Nucleus accumbens (tissue), 56 donors: ENCODE measurements at regions not wholly inside any gene's neighbourhood (a gene's known extent, or its start where the extent isn't known, plus 50 kb on each side); places are given as distances from the start of the nearest gene placed in this dataset.

Experiments
- DNase-seq, 56 donors: peaks; one replicate each; lab custom pipeline; 2025; lab: John Stamatoyannopoulos, UW

- DNase-seq: no peak
Observed at GRCh38 chr1:192943108-192943507, 116.1 kb downstream of the UCHL5 start.

DNA sequence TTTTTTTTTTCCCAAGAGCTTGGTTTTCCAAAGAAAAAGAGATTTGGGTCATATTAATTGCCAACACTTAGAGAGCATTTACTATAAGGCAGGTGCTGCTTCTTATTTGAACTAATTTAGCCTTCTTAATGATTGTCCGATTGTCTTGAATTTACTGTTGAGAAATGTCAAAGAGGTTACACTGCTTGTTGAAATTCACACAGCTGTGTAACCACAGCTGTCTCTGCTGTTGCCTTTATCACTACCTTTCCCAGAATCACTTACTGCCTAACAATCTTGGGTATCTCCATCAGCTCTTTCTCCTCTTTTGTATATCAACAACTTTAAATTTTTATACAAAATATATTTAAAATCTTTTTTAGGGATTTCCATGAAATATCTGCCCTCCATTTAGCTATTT is 115.6 kb downstream of the UCHL5 start:
- DNase-seq: no peak

DNA sequence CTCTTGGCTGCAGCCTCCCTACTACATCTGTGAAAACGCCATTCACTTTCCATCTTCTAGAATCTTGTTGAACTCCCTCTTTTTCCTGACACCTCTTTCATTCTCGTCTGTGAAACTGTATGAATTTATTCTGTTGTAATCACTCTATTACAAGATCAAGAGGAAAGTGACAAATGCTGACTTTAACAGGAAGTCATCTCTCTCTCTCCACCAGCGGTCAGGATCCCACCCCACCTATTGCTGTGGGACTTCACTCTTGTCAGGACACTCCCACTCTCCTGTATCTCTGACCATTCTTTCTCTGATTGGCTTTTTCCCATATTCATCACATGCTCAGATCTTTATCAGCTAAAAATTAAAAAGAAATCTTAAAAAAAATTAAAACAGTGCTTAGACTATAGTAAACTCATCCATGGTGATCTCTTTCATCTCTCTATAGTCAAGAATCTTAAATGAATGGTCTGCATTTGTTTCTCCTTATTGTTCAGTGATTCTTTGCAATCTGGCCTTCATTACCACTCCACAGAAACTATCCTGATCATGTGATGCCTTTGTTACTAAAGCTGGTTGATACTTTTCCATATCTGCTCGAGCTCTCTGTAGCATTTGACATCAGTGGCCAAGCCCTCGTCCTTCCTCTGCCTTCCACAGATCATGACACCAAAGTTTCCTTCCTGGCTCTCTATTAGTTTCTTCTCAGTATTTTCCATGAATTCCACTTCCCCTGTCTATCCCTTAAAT is 113.6 kb downstream of the UCHL5 start:
- DNase-seq: no peak

DNA sequence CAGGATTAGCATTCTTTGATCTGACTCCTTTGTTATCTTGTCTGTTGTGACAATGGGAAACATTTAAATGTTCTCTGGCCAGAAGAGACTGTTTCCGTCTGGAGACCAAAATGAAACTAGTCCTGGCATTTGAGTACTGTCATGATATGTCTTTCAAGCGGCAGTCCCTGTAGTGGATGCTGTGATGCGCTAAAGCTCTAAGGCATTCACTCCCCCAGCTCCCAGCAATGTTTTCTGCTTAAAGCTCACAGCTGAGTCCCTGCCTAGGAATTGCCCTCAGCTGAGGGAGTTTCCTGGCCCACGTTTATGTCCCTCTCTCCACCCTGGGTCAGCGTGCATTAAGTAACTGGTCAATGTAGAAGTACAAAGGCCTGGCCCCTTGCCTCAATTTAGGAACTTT is 109.4 kb downstream of the UCHL5 start:
- no peak for DNase-seq

- DNase-seq: no peak
Observed at GRCh38 chr1:192950926-192951325, 108.2 kb downstream of the UCHL5 start.

GRCh38 chr1:192951691-192952460 is 107.3 kb downstream of the UCHL5 start:
- DNase-seq: peak in 1 of 56 donors; percentile 2

DNA sequence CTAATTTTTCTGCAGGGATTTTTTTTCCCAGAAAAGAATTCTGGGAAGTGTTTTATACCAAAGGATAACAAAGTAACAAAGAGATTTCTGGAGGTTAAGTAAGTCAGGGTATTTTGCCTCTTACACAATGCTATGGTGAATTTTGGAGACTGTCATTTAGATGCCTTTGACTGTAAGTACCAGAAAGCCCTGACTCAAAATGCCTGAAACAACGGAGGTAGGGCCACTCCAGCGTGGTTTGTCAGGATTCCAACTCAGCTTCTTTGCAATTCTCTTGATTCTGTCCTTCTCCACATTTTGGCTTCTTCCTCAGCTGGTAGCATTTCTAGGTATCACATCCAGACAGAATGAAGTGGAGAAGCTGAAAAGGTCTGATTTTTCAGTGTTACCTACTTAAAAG is 106.5 kb downstream of the UCHL5 start:
- DNase-seq: no peak

DNA sequence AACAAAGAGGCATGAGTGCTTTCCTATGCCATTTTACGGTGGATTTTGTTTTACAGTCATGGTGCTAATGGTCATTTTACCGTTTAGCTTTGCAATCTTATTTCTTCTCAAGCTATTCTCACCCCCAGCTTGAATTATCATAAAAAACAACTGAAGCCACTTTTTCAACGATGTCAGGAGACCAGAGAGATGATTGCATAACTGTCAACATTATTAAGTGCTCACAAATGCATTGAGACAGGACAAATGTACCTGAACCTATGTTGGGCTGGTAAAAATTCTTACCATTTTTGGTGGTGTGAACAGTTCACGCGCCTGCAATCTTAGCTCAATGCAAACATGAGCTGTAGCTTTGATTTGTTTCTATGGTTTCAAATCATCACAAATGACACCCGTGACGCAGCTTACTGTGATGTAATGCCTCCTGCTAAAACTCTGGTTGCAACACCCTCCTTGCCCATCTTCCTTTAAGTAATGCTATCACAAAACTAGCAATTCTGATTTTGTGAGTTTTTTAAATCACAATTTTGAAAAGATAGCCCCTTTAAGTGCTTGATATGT is 104.4 kb downstream of the UCHL5 start:
- no peak for DNase-seq

DNA sequence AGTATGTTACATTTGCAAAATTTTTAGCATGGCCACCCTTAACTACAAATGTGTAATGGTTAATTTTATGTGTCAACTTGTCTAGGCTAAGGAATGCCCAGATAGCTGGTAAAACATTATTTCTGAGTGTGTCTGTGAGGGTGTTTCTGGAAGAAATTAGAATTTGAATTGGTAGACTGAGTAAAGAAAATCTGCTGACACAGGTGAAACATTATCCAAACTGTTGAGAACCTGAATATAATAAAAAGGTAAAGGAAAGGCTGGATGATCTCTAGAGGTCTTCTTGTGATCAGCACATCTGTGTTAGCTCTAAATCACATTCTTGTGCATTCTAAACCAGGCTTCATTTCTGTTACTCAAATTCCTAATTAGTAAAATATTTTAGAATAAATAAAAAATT is 100.8 kb downstream of the UCHL5 start:
- DNase-seq: no peak

DNA sequence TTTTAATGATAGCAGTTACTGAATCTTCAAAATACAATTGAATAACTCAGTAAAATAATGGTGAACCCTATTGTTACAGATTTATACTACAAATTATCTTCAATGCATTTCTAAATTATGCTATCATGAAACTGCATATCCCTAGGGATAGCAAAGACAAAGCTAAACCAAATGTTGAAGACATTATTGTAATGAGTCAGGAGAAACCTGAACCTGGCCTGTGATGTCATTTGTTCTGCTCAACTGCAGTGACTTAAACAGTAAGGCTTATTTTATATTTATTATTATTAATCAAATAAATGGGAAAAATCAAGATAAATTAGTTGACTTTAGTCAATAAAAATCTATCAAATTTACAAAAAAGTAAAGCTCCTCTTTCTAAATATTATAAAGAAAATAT is 100.3 kb downstream of the UCHL5 start:
- no peak for DNase-seq

DNA sequence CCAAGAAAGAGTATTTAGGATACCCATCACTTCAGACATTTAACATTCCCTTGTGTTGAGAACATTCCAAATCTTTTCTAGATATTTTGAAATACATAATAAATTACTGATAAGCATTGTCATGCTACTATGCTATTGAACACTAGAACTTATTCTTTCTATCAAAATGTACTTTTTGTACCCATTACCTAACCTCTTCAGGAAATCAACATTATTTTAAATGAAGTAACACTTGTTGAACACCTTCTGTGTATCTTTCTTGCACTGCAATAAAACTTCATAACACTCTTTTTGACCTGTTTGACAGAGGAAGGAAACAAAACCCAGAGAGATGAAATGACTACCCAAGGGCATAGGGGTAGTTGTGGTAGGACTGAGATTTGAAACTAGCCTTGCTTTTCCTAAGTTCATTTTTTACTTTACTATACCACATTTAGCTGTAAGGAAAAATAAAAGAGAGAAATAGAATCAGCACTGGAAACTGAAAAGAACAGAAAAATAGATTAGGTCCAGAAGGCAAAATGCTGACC is 99.4 kb downstream of the UCHL5 start:
- DNase-seq: no peak
